ENCODE measurements at regions not wholly inside any gene's neighbourhood (a gene's known extent, or its start where the extent isn't known, plus 50 kb on each side); places are given as distances from the start of the nearest gene placed in this dataset.

- no peak for TF ChIP-seq CTCF (IDR thresholded peaks at IDR 0.05; ENCODE audit: extremely low read depth, low read depth, low read length)
- H3K4me3 ChIP-seq (ENCODE audit: insufficient read depth, low read length), result no peak overlapping the region
- H3K27me3 ChIP-seq (ENCODE audit: insufficient read depth, low read length), result no peaks in the 10 kb centered on the region
- H4K20me1 ChIP-seq (ENCODE audit: insufficient read depth, low read length), result no peaks in the 10 kb centered on the region
- DNase-seq (ENCODE audit: insufficient read length, low spot score, missing footprints), result no peak
- no peaks in the 10 kb centered on the region for H3K36me3 ChIP-seq (ENCODE audit: insufficient read depth, low read length)
- no peak overlapping the region for H3K4me2 ChIP-seq (ENCODE audit: insufficient read depth, low read length)
- no peak overlapping the region for H3K27ac ChIP-seq (ENCODE audit: low read depth, low read length)
- H2AFZ ChIP-seq (ENCODE audit: low read length), result no peak overlapping the region
- peaks cover 2% of the 10 kb centered on the region for H3K9me3 ChIP-seq (ENCODE audit: low read depth, low read length)
- peaks cover 20% of the 10 kb centered on the region for H3K4me1 ChIP-seq (ENCODE audit: insufficient read depth, low read length)
- H3K79me2 ChIP-seq (ENCODE audit: insufficient read depth, low read length), result no peaks in the 10 kb centered on the region
Observed at GRCh38 chr2:38215993-38216392, 140.0 kb upstream of the CYP1B1 start.

- Histone ChIP-seq H3K27ac (ENCODE audit: low read depth, low read length) (no peak overlapping the region), H3K4me1 (ENCODE audit: insufficient read depth, low read length) (peaks cover 20% of the 10 kb centered on the region), H3K4me3 (ENCODE audit: insufficient read depth, low read length) (no peak overlapping the region), H3K36me3 (ENCODE audit: insufficient read depth, low read length) (no peaks in the 10 kb centered on the region), H3K9me3 (ENCODE audit: low read depth, low read length) (peaks cover 2% of the 10 kb centered on the region), H3K4me2 (ENCODE audit: insufficient read depth, low read length) (no peak overlapping the region), H2AFZ (ENCODE audit: low read length) (no peak overlapping the region), H4K20me1 (ENCODE audit: insufficient read depth, low read length) (no peaks in the 10 kb centered on the region), H3K27me3 (ENCODE audit: insufficient read depth, low read length) (no peaks in the 10 kb centered on the region), H3K79me2 (ENCODE audit: insufficient read depth, low read length) (no peaks in the 10 kb centered on the region)
- TF ChIP-seq CTCF (IDR thresholded peaks at IDR 0.05; ENCODE audit: extremely low read depth, low read depth, low read length), result no peak
- DNase-seq (ENCODE audit: insufficient read length, low spot score, missing footprints), result no peak
Observed at GRCh38 chr2:38215522-38215921, 139.6 kb upstream of the CYP1B1 start.

- DNase-seq (ENCODE audit: insufficient read length, low spot score, missing footprints), result peak; percentile 8
- Histone ChIP-seq H2AFZ (ENCODE audit: low read length) (no peak overlapping the region), H3K4me2 (ENCODE audit: insufficient read depth, low read length) (no peak overlapping the region), H3K4me1 (ENCODE audit: insufficient read depth, low read length) (peaks cover 20% of the 10 kb centered on the region), H4K20me1 (ENCODE audit: insufficient read depth, low read length) (no peaks in the 10 kb centered on the region), H3K27me3 (ENCODE audit: insufficient read depth, low read length) (no peaks in the 10 kb centered on the region), H3K79me2 (ENCODE audit: insufficient read depth, low read length) (no peaks in the 10 kb centered on the region), H3K4me3 (ENCODE audit: insufficient read depth, low read length) (no peak overlapping the region), H3K36me3 (ENCODE audit: insufficient read depth, low read length) (no peaks in the 10 kb centered on the region), H3K9me3 (ENCODE audit: low read depth, low read length) (no peaks in the 10 kb centered on the region), H3K27ac (ENCODE audit: low read depth, low read length) (no peak overlapping the region)
- TF ChIP-seq CTCF (IDR thresholded peaks at IDR 0.05; ENCODE audit: extremely low read depth, low read depth, low read length), result no peak
Observed at GRCh38 chr2:38214209-38214717, 138.3 kb upstream of the CYP1B1 start.

GRCh38 chr2:38213619-38214167, 137.7 kb upstream of the CYP1B1 start:
- Histone ChIP-seq H2AFZ (ENCODE audit: low read length) (peak overlapping the region; percentile 30), H3K4me3 (ENCODE audit: insufficient read depth, low read length) (no peak overlapping the region), H3K27me3 (ENCODE audit: insufficient read depth, low read length) (no peaks in the 10 kb centered on the region), H3K27ac (ENCODE audit: low read depth, low read length) (no peak overlapping the region), H3K4me2 (ENCODE audit: insufficient read depth, low read length) (no peak overlapping the region), H3K4me1 (ENCODE audit: insufficient read depth, low read length) (peaks cover 20% of the 10 kb centered on the region), H4K20me1 (ENCODE audit: insufficient read depth, low read length) (no peaks in the 10 kb centered on the region), H3K79me2 (ENCODE audit: insufficient read depth, low read length) (no peaks in the 10 kb centered on the region), H3K9me3 (ENCODE audit: low read depth, low read length) (no peaks in the 10 kb centered on the region), H3K36me3 (ENCODE audit: insufficient read depth, low read length) (no peaks in the 10 kb centered on the region)
- no peak for DNase-seq (ENCODE audit: insufficient read length, low spot score, missing footprints)
- no peak for TF ChIP-seq CTCF (IDR thresholded peaks at IDR 0.05; ENCODE audit: extremely low read depth, low read depth, low read length)

Data from osteoblast (primary cell).